NCI-H1092 treated with DMSO at 0.1 percent for 48 hours (cell line): ENCODE measurements at regions not wholly inside any gene's neighbourhood (a gene's known extent, or its start where the extent isn't known, plus 50 kb on each side); places are given as distances from the start of the nearest gene placed in this dataset.
"Not testable (repeated sequence)": the region's sequence is repeated elsewhere in the genome, so short reads cannot be mapped to it uniquely, and the experiment has no call there.

Experiments
- DNase-seq: peaks from one replicate; lab custom pipeline; 2025; lab: John Stamatoyannopoulos, UW

- DNase-seq = no peak
These were observed 650.4 kb upstream of the PRMT6 start for GRCh38 chr1:106406114-106406513.

GRCh38 chr1:106412321-106412720 is 644.2 kb upstream of the PRMT6 start:
- not testable (repeated sequence) for DNase-seq

- DNase-seq = no peak
These were observed 621.2 kb upstream of the PRMT6 start for GRCh38 chr1:106435269-106435668.

DNA sequence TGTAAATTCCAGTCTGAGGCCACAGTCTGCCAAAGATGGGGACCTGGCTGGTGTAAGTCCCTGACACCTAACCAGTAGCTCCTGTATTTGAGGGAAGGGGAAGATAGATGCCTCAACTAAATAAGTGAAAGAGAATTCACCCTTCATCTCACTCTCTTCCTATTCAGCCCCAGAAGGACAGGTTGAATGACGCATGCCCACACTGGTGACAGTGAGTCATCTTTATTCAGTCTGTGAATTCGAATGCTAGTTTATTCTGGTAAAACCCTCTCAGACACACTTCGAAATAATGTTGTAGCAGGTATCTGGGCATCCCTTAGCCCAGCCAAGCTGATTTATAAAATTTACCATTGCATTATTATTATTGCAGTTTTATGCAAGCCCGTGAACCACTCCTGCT is 617.0 kb upstream of the PRMT6 start:
- DNase-seq = no peak

DNA sequence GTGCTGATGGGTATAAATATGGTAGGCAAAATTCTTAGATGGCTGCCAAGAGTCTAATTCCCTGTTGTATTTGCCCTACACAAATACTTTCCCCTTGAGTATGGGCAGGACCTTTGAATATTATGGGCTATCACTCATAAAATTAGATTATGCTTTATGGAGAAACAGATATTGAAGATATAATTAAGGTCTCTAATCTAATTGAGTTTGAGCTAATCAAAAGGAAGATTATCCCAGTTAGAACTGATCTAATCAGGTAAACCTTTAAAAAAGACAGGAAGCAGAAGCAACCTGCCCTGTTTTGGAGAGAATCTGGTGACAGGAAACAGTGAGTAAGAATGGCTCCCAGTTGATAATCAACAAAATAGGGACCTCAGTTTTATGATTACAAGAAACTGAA is 609.0 kb upstream of the PRMT6 start:
- DNase-seq = no peak

DNA sequence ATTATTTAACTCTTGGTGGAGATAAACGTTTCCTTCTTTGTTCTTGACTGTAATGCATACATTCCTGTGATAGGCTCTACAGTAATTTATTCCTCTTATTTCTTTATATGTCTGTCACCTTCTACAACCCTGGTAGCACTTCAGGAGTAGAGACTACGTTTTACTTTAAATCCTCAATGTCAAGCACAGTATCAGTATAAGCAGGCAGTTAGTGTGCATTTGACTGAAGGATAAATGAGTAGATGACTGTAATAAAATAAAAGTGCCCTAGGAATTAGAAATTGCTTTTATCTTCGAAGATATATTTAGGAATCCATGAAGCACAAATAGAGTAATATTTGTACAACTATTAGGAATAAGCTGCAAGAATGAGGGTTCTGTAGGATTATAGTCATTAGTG is 599.6 kb upstream of the PRMT6 start:
- DNase-seq = no peak

DNA sequence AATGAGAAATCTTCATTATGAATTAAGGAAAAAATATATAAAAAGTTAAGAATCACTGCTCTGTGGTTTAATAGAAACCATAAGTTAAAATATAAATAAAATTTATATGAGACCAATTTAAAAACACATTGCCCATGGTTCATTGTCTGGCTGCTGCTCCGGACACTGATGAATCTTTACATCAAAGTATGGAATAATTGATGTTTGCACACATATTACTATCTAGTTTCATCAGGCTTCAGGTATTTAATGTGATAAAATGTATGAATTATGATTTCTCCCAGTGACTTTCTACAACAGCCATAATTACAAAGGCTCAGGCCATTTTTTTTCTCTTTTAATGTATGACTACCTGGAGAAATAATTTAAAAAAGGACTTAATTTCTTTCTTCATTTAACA is 599.1 kb upstream of the PRMT6 start:
- DNase-seq = no peak

- DNase-seq = no peak
These were observed 597.6 kb upstream of the PRMT6 start for GRCh38 chr1:106458866-106459265.

- no peak for DNase-seq
These were observed 597.1 kb upstream of the PRMT6 start for GRCh38 chr1:106459418-106459817.

DNA sequence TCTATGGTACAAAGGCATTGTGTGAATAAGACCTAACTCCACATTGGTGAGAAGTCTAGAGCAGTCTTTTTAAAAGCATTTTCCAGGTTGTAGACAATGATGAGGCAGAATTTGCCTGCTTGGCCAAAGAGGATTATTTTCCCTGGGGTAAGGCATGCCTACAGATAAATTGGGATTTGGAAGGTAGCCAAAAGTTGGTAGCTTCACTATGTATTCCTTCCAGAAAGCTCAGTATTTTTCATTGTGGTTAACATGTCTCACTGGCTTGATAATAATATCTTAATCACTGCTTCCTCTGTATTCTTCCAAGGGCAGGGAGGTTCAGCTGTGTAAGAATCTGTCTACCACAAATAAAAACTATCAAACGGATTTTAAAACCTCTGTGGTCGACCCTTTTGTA is 590.8 kb upstream of the PRMT6 start:
- no peak for DNase-seq

- no peak for DNase-seq
These were observed 575.8 kb upstream of the PRMT6 start for GRCh38 chr1:106480629-106481028.

DNA sequence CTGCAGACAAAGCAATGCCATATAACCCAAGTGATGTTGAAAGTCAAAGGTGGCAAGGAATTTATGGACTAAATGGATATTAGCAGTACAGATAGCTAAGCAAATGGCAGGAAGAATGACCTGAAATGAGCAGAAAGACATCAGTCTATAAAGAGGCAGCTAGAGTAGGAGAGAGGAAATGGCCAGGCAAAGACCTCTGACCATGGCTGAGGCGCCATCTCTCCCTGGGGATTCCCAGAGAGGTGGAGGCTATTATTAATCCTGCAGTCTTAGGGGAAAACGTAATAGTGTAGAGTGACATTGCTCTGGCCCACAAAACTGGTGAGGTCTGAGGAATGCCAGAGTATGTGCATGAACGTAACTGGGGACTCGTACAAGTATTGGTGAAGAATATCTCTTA is 563.6 kb upstream of the PRMT6 start:
- DNase-seq = no peak

- DNase-seq = no peak
These were observed 561.8 kb upstream of the PRMT6 start for GRCh38 chr1:106494646-106495045.

DNA sequence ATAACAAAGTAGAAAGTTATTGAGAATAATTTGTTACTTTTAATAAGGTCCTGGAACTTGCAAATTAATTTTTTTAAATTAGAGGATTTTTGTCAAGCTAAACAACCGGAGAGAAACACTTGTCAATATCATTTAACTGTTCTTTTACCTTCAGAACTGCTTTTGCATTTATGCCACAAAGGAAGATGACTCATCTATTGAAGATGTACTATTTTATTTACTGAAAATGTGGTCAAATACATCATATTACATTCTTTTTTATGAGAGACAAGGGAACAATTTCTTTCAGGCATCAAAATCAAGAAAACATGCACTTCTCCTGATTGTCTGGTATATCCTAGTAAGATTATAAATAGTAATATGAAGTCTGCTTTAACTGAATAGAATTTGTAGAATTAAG is 558.2 kb upstream of the PRMT6 start:
- no peak for DNase-seq

DNA sequence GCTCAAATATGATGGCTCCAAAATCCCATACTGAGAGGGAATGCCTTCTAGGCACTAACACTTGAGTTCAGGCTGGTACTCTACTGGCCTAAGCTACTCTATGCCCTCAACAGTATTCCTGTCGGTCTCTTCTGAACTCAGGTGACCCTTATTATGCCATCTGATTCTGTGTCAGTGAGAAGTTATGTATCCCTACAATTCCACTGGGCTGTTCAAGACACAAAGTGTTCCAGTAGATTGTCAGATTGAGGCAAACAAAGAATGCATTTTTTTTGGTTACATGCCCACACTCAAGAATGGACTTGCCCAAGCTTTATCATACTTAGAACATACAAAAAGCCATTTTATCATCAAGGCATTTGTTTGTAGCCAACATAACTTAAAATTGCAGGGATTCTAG is 553.8 kb upstream of the PRMT6 start:
- no peak for DNase-seq

- peak; percentile 33 for DNase-seq
These were observed 541.1 kb upstream of the PRMT6 start for GRCh38 chr1:106515375-106515774.

GRCh38 chr1:106517224-106517623 is 539.2 kb upstream of the PRMT6 start:
- no peak for DNase-seq

- DNase-seq = no peak
These were observed 533.0 kb upstream of the PRMT6 start for GRCh38 chr1:106523497-106523896.

DNA sequence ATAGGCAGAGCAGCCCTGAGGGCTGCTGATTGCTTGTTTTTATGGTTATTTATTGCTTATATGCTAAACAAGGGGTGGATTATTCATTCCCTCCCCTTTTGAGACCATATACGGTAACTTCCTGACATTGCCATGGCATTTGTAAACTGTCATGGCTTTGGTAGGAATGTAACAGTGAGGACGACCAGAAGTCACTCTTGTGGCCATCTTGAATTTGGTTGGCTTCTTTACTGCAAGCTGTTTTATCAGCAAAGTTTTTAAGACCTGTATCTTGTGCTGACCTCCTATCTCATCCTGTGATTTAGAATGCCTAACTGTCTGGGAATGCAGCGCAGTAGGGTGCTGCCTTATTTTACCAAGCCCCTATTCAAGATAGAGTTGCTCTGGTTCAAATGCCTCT is 531.8 kb upstream of the PRMT6 start:
- no peak for DNase-seq

DNA sequence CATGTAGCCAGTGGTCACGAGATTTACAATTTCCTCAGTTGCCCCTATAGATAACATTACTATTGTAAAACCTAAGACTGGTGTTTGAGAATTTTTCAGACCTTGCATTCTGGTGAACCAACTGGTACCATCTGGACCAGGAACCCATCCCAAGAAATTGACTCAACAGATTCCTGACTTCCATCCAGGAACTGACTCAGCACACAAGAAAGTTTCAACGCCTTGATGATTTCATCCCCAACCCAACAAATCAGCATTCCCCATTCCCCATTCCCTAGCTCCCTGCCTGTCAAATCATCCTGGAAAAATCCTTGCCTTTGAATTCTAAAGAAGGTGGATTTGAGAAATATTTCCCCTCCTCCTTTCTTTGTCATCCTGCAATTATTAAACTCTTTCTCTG is 529.8 kb upstream of the PRMT6 start:
- no peak for DNase-seq

- no peak for DNase-seq
These were observed 521.9 kb upstream of the PRMT6 start for GRCh38 chr1:106534612-106535011.

GRCh38 chr1:106536741-106537140 is 519.7 kb upstream of the PRMT6 start:
- DNase-seq = no peak

GRCh38 chr1:106548726-106549125 is 507.7 kb upstream of the PRMT6 start:
- no peak for DNase-seq

DNA sequence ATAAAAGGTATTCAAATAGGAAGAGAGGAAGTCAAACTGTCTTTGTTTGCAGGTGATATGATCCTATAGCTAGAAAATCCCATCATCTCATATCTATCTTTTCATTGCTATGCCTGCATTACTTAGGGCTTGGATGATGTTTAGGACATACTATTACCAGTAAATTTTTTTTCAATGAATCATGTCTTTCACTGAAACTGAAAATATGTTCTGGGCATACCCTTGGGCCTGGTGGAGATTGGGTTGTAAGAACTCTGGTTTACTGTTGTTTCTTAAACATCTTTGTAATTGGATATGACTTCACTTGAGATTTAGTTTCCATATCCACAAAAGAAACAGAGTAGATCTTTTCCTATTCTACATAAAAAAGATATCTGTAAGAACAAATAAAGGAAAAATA is 502.2 kb upstream of the PRMT6 start:
- no peak for DNase-seq

GRCh38 chr1:106555571-106555970 is 500.9 kb upstream of the PRMT6 start:
- DNase-seq = no peak
